Endothelial cell of hepatic sinusoid (primary cell): ENCODE measurements at regions not wholly inside any gene's neighbourhood (a gene's known extent, or its start where the extent isn't known, plus 50 kb on each side); places are given as distances from the start of the nearest gene placed in this dataset.
"Not testable (repeated sequence)": the region's sequence is repeated elsewhere in the genome, so short reads cannot be mapped to it uniquely, and the experiment has no call there.

Experiments
- in situ Hi-C: cut with HindIII; loops from 2 replicates; pipeline ENCODE4 v1.10.0; 2017; ENCODE audit warnings: low sequenced_read_pairs

DNA sequence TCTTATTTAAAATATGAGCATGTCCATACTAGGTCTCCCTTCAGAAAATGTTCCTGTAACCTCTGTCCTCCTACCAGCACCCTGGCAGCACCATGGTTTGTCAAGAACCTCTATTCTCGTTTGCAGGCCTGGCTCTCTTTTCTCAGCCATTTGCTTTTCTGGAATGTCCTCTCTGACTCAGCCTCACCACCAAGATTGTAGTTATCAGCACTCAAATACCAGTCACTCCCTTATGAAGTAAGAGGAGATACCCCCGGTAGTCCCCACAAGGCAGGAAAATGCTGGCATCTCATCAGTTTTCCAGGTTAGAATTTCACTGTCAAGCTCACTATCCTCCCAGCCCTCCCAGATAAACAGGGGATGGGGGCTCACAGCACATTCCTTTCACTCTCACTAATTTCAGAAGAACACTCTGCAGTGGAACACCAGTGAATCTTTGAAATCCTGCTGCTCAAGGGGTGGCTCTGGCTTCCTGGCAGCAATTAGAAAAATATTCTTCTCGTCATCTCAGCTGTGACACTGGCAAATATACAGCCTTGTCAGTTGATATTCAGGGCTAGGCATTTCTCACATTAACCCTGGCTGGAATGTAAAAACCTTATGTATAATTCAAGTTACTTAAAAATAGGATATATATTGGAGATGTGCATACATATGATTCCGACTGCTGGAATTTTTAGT is 129.2 kb downstream of the TBX18 start:
- in situ Hi-C loops, result no loop called here

DNA sequence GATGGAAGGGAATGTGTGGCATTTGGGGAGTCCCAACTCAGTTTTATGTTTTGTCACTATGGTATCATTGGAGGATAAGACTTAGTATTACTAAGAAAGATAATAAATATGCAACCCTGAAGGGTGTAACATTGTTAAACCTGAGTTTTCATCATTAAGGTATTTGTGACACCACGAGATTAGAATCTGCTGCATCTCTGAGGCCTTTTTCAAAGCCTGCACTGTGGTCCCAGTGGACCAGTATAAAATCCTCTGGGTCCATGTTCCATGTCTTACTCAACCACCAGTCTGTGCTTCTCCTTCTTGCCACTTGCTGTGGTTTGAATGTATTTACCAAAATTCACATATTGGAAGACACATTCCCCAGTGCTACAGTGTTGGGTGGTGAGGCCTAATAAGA is 130.6 kb downstream of the TBX18 start:
- in situ Hi-C loops, result no loop called here

DNA sequence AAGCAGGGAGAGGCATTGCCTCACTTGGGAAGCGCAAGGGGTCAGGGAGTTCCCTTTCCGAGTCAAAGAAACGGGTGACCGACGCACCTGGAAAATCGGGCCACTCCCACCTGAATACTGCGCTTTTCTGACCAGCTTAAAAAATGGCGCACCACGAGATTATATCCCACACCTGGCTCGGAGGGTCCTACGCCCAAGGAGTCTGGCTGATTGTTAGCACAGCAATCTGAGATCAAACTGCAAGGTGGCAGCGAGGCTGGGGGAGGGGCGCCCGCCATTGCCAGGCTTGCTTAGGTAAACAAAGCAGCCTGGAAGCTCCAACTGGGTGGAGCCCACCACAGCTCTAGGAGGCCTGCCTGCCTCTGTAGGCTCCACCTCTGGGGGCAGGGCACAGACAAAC is 137.9 kb downstream of the TBX18 start:
- in situ Hi-C loops, result not testable (repeated sequence)

DNA sequence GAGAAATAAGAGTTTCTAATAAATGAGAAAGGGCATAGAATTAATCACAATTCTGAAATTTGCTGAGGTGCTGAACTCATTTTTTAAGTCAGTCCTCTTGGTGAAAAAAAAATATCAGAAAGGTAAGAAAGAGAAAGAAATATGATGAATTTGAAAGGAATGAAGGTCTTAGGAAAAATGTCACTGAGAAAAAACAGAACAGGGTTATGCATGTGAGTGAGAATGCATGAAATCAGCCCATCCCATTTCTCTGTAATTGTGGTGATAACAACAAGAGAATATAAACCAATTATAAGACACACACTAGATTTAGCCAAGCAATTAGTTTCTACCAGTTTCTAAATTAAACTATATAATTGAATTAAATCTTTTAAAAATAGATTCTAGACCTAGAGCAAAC is 138.9 kb downstream of the TBX18 start:
- in situ Hi-C loops, result no loop called here

DNA sequence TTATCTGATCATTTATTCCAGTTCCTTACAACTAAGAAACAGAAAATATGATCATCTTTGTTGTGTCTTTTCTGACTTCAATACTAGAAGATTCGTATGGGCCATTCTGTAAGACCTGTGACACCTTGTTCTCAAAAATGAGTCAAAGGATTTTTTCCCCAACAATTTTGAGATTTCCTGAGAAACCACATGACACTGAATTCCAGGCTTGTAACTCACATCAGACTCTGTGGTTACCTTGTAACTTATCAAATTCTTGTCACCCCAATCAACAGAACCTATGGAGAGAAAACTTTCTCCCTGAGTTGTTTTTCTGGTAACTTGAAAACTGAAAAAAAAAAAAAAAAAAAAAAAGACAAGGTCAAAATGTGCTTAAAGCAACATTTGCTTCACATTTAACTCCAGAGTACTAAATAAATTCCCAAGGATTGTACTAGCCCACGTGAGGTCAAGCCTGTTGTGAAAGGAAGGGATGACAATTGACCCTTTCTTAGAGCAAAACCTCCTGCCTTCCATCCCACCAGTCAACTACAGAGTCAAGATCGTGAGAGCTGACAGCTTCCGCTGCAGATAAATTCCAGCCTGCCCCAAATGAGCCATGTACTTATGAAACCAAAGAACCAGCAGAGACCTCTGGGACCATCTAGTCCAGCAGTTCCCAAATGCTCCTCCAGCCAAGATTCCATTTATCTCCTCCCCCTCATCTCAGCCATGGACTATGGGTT is 140.3 kb downstream of the TBX18 start:
- in situ Hi-C loops, result no loop called here

DNA sequence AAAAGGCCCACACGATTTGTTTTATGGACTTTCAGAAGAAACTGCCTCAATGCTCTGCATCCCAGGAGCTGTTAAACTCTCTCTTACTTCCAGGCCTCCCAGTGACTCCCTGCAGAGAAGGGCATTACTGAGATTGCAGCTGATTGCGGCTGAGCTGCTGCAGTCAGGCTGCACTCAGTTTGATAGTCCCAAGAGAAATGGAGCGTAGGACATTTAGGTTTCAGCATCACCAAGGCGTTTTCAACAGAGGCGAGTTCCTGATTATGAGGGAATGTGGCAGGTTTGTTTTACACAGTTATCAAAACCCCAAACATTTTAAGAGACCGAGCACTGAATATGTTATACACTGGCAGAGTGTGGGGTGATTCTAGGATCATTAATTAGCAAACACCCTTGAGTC is 145.6 kb downstream of the TBX18 start:
- in situ Hi-C loops, result no loop called here

DNA sequence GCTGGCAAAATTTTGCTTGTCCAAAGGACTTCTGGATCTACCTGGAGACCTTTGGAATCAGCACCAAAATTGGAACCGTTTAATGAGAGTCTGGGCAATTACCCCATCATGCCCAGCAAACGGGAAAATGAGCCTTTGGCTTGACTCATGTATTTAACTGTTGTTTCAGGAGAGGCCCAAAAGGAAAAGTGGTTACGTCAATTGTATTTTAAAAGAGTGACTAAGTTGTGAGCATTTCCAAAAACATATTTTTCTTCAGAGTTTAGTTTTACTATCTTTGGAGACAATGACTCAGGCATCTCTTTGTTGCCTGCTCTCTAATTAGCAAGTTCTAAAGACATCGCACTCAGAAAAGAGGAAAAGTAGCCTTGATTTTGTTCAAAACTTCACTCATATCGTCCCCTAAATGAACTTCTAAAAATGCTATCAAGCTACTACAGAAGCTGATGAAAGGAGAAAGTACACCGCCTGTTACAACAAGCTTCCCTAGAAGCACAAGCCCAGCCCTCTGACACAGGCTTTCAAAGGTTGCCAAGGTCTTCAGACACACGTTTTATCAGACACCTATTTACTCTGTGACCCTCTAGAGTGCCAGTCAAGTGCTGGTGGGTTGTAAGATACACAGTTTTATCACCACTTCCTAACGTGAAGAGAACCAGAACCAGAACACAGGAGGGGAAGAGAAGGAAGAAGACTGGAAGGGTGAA is 146.2 kb downstream of the TBX18 start:
- in situ Hi-C loops, result no loop called here

DNA sequence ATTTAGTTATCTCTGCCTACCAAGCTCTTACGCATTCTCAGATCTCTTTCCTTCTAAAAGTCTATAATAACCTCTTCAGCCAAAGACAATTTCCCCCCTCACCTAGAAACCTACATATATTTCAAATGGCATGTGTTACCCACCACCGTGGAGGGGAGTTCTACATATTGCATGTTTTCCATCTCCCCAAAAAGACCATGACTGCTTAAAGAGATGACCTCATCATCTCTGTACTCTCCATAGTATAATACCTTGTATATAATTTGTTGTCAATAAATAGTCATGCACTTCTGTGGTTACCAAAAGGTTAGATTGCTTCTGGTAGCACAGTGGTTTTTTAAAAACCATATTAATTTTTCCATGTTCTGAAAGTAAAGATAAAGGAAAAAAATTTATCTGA is 148.4 kb downstream of the TBX18 start:
- in situ Hi-C loops, result no loop called here

DNA sequence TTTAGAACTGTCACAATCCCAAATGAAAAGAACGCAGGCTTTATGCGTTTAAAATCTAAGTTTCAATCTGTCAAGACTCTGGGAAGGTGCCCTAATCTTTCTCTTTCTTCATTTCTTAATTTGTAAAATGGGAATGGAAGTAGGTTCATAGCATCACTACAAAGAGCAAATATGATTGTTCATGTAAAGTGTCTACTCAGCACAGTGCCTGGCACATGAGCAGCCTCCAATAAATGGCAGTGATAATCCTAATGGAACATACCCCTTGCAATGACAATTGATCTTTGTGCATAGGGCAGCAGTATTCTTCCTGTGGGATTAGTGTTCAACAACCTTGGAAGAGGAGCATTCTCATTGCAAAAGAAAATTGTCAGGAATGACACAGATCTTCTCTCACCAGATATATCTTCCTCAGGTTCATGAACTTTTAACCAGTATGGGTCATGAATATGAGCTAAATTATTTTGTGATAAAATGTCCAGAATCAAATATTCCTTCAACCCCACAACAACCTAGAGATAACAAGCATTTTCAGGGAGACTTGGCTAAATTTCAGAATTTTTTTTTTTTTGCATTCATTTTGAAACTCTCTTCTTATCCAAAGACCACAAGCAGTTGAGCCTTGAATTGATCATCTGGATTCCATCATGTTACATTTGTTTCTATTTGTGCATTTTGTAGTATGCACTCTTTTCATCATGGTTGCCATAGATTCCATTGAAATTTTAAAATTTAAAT is 149.1 kb downstream of the TBX18 start:
- in situ Hi-C loops, result no loop called here

DNA sequence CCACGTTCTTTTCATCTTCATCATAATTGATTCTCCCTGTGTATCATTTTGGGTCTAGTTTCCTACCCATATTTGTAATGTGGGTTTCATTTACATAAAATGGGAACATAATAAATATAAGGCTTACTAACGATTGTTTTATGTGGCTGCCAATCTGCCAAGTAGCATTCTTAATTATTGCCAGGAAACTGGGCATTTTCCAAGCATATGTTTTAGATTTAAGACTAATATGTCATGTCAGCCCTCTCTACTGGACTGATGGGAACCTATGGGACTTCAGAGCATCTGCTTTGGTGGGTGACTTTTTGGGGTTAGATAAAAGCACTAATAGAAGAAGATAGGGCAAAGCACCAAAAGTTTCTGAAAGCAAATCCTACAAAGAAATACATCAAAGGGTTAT is 157.5 kb downstream of the TBX18 start:
- in situ Hi-C loops, result no loop called here

DNA sequence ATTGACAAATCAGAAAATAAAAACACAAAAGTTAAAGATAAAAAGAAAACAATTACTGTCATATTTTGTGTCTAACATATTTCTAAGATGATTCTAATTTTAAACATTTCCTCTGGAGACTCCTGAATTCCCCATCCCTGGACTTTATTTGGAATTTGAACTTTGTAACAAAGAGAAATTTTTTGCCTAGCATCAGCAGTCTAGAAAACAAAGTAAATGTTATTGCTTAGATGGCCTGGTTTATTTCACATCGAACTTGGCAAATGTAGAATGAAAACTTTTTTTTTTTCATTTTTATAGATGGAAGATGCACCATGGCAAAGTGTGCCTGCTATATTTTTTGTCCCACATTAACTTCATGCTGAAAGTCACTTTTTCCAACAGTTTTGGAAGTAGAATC is 159.1 kb downstream of the TBX18 start:
- in situ Hi-C loops, result no loop called here

DNA sequence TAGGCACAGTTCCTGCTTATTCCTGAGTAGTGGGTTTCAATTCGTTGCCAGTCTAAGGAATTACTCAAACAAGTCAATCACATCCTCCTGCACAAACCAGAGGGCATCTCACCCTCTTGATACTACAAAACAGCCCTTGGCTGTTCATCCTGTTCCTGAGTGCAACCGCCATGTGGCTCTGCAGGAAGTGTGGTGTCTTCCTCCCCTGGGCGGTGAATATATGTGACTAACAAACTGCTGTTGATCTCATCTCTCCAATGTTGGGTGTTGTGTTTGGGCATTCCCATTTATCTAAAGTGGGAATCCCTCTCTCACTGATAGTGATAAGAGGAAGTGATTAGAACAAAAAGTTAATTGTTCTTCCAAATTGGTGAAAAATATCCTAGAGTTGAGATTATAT is 163.0 kb downstream of the TBX18 start:
- in situ Hi-C loops, result no loop called here

DNA sequence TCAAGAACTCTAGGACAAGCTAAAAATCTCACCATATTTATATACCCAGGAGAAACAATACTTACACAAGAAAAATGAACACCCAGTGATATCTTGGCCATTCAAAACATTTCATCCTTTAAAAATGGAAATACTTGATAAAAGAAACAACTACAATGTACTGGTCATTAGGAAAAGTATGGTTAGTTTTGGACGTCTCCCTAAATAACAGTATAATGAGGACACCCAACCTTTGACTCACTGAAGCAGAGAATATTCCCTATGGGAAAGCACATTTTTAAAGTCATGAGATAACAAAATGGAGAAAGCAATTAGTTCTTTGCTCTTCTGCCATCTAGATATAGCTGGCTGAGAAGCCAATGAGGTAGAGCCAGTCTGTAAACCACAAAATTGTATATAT is 164.4 kb downstream of the TBX18 start:
- in situ Hi-C loops, result loop anchor here (10.0 kb wide), 1 partner anchor 45 kb away; no protein-coding TSS in a partner anchor

DNA sequence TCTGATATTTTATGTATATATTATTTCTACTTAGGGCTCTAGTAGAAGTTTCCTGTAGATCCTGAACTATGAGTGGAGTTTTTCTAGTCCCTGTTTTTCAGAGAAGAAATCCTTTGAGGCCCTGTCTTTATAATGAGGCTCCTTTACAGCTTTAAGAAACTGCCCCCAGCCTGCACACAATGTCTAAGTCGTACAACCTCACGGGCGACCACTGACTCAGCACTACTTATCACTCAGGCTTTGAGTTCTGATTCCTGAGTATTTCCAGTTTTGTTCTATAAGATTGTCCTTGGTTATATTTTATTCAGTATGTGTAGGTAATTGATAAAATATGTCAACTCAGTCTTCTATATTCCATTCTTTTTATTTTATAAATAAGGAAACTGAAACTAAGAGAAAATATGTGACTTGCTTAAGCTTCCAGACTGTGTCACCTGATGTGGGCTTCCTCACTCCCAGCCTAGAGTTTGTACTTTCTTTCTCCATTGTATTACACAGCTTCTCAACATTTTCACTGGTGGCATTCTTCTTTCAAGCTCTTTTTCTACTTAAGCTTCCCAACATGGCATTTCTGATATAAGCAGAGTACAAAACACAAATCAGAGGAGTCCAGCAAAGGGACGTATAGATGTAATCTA is 167.0 kb downstream of the TBX18 start:
- in situ Hi-C loops, result loop anchor here (10.0 kb wide), 1 partner anchor 47 kb away; no protein-coding TSS in a partner anchor

DNA sequence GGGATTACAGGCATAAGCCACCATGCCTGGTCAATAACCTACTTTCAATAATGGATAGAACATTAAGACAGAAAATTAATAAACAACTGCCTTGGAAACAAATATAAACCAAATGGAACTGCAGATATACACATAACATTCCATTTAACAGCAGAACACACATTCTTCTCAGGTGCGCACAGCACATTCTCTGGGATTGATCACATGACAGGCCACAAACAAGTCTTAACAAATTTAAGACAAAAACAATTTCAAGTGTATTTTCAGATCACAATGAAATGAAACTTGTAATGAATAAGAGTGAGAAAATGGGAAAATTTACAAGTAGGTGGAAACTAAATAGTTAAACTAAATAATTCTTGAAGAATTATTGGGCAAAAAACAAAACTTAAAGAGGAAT is 167.9 kb downstream of the TBX18 start:
- in situ Hi-C loops, result loop anchor here (10.0 kb wide), 1 partner anchor 48 kb away; no protein-coding TSS in a partner anchor

DNA sequence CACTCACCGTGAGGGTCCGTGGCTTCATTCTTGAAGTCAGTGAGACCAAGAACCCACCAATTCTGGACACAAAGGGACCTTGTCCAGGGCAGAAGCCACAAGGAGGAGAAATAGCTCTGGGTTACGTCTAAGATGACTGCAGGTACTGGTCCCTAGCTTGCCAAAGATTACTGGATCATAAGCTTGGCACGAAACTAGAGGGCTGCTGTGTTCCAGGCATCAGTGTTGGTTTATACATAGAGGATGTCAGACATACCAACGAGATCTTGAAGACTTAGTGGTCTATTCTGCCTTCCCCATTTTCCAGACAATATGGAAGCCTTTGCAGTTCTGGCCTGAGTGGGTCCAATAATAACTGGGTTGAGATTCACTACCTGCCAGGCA is 175.7 kb downstream of the TBX18 start:
- in situ Hi-C loops, result no loop called here

DNA sequence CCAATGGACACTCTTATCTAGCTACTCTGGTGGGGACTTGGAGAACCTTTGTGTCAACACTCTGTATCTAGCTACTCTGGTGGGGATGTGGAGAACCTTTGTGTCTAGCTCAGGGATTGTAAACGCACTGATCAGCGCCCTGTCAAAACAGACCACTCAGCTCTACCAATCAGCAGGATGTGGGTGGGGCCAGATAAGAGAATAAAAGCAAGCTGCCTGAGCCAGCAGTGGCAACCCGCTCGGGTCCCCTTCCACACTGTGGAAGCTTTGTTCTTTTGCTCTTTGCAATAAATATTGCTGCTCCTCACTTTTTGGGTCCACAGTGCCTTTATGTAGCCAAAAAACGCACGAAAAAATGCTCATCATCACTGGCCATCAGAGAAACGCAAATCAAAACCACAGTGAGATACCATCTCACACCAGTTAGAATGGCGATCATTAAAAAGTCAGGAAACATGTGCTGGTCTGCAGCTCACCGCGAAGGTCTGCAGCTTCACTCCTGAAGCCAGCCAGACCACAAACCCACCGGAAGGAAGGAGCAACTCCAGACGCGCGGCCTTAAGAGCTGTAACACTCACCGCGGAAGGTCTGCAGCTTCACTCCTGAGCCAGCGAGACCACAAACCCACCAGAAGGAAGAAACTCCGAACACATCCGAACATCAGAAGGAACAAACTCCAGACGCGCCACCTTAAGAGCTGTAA is 176.3 kb downstream of the TBX18 start:
- in situ Hi-C loops, result not testable (repeated sequence)

DNA sequence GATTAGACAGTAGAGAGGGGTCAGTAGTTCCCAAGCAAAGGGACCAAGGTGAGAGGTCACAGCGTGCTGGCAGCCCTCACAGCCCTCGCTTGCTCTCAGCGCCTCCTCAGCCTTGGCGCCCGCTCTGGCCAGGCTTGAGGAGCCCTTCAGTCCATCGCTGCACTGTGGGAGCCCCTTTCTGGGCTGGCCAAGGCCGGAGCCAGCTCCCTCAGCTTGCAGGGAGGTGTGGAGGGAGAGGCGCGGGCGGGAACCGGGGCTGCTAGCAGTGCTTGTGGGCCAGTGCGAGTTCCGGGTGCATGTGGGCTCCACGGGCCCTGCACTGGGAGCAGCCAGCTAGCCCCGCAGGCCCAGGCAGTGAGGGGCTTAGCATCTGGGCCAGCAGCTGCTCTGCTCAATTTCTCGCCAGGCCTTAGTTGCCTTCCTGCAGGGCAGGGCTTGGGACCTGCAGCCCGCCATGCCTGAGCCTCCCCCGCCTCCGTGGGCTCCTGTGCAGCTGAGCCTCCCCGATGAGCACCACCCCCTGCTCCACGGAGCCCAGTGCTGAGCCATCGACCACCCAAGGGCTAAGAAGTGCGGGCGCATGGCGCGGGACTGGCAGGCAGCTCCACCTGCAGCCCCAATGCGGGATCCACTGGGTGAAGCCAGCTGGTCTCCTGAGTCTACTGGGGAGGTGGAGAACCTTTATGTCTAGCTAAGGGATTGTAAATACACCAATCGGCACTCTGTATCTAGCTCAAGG is 177.0 kb downstream of the TBX18 start:
- in situ Hi-C loops, result not testable (repeated sequence)

DNA sequence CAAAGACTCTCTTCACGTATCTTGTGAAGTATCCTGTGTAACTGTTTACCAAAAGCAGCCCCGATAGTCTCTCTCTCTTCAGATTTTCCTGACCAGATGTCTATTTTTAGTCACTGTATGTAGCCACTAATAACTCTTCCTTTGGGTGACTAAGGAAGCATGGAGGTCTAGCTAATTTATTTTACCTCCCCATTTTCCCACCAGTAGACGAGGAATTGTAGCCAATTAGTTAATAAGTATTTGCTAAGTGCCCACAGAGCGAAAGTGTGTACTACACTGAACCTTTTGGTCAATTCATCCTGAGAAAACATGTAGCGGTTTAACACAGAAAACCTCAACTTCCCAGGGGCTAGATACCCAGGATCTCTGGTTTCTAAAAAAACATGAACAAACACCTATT is 180.6 kb downstream of the TBX18 start:
- in situ Hi-C loops, result no loop called here
